WTC11 (cell line): ENCODE measurements at regions not wholly inside any gene's neighbourhood (a gene's known extent, or its start where the extent isn't known, plus 50 kb on each side); places are given as distances from the start of the nearest gene placed in this dataset.

Experiments
- ATAC-seq: fragments of 200-7000 bp; cut with Tn5 transposase; 2 replicates; pipeline ENCODE4 v1.10.0; 2021; ENCODE audit warnings: mild to moderate bottlenecking, moderate library complexity
- CTCF ChIA-PET: fragments of 300-600 bp; sonication (Branson Sonifier 250); formaldehyde crosslinking; loops from one replicate; lab custom pipeline; 2021; ENCODE audit warnings: antibody characterized with exemption; lab: Charles Lee
- POLR2A ChIA-PET: fragments of 350-600 bp; sonication (Branson Sonifier 250); formaldehyde crosslinking; loops from one replicate; lab custom pipeline; 2021; ENCODE audit warnings: antibody characterized with exemption; lab: Charles Lee
- DNase-seq: peaks from one replicate; pipeline ENCODE4 v3.0.0; 2021; ENCODE audit warnings: low spot score
- H3K27ac Mint-ChIP-seq: 2 replicates; pipeline ENCODE4 v1.8.0; 2021; ENCODE audit warnings: mixed read lengths
- H3K27me3 Mint-ChIP-seq: 2 replicates; pipeline ENCODE4 v1.8.0; 2021; ENCODE audit warnings: low read depth, mild to moderate bottlenecking, moderate library complexity, mixed read lengths
- H3K36me3 Mint-ChIP-seq: 2 replicates; pipeline ENCODE4 v1.8.0; 2021; ENCODE audit warnings: mixed read lengths
- H3K4me1 Mint-ChIP-seq: 2 replicates; pipeline ENCODE4 v1.8.0; 2022; ENCODE audit warnings: mixed read lengths
- H3K4me3 Mint-ChIP-seq: 2 replicates; pipeline ENCODE4 v1.8.0; 2021; ENCODE audit warnings: mild to moderate bottlenecking, moderate library complexity, mixed read lengths
- H3K9me3 Mint-ChIP-seq: 2 replicates; pipeline ENCODE4 v1.8.0; 2021; ENCODE audit warnings: mixed read lengths
- EMX1 ChIP-seq: fragments of 250-450 bp; sonication (Bioruptor Pico); IDR thresholded peaks from 2 replicates; pipeline ENCODE4 v1.8.0; 2021; ENCODE audit warnings: mild to moderate bottlenecking
- FOXP1 ChIP-seq: sonication (generic); formaldehyde crosslinking; IDR thresholded peaks from 2 replicates; pipeline ENCODE4 v1.8.0; 2022; ENCODE audit warnings: missing genetic modification reagents, mild to moderate bottlenecking, moderate library complexity, borderline replicate concordance
- HMGA2 ChIP-seq: fragments of 250-450 bp; sonication (Bioruptor Pico); IDR thresholded peaks from 2 replicates; pipeline ENCODE4 v1.4.0; 2021; ENCODE audit warnings: mild to moderate bottlenecking, moderate library complexity
- JAZF1 ChIP-seq: fragments of 250-450 bp; sonication (Bioruptor Pico); IDR thresholded peaks from 2 replicates; pipeline ENCODE4 v1.9.0; 2021; ENCODE audit warnings: moderate library complexity, mild to moderate bottlenecking, inconsistent platforms
- MXD4 ChIP-seq: fragments of 250-450 bp; sonication (Bioruptor Pico); IDR thresholded peaks from 2 replicates; pipeline ENCODE4 v1.8.0; 2021; ENCODE audit warnings: mild to moderate bottlenecking, moderate library complexity, borderline replicate concordance
- NFATC4 ChIP-seq: fragments of 250-450 bp; sonication (Bioruptor Pico); IDR thresholded peaks from 2 replicates; pipeline ENCODE4 v1.9.0; 2021; ENCODE audit warnings: mild to moderate bottlenecking
- NR2C2 ChIP-seq: sonication (generic); formaldehyde crosslinking; IDR thresholded peaks from 2 replicates; pipeline ENCODE4 v1.8.0; 2022; ENCODE audit warnings: mild to moderate bottlenecking, missing genetic modification reagents
- RORB ChIP-seq: fragments of 250-450 bp; sonication (Bioruptor Pico); IDR thresholded peaks from 2 replicates; pipeline ENCODE4 v1.9.0; 2021; ENCODE audit warnings: mild to moderate bottlenecking
- TEAD1 ChIP-seq: sonication (generic); formaldehyde crosslinking; IDR thresholded peaks from 2 replicates; pipeline ENCODE4 v1.8.0; 2022; ENCODE audit warnings: mild to moderate bottlenecking, missing genetic modification reagents
- TEAD4 ChIP-seq: sonication (generic); formaldehyde crosslinking; IDR thresholded peaks from 2 replicates; pipeline ENCODE4 v1.8.0; 2022; ENCODE audit warnings: mild to moderate bottlenecking, missing genetic modification reagents
- ZNF232 ChIP-seq: sonication (generic); formaldehyde crosslinking; IDR thresholded peaks from 2 replicates; pipeline ENCODE4 v1.8.0; 2022; ENCODE audit warnings: mild to moderate bottlenecking, missing genetic modification reagents
- ZNF423 ChIP-seq: fragments of 250-450 bp; sonication (Bioruptor Pico); IDR thresholded peaks from 2 replicates; pipeline ENCODE4 v2.1.2; 2022; ENCODE audit warnings: mild to moderate bottlenecking, moderate library complexity
- TF ChIP-seq, protein P1 (sequence below): sonication (generic); formaldehyde crosslinking; conservative IDR thresholded peaks from 2 replicates; pipeline ENCODE4 v1.8.1; 2023; ENCODE audit warnings: mild to moderate bottlenecking, low read depth, missing genetic modification reagents, moderate library complexity
- TF ChIP-seq, protein P2 (sequence below): sonication (generic); formaldehyde crosslinking; IDR thresholded peaks from 2 replicates; pipeline ENCODE4 v1.8.1; 2023; ENCODE audit warnings: mild to moderate bottlenecking, missing genetic modification reagents, moderate library complexity
- TF ChIP-seq, protein P3 (sequence below): sonication (generic); formaldehyde crosslinking; IDR thresholded peaks from 2 replicates; pipeline ENCODE4 v1.8.0; 2022; ENCODE audit warnings: mild to moderate bottlenecking, missing genetic modification reagents
- TF ChIP-seq, protein P4 (sequence below): sonication (generic); formaldehyde crosslinking; IDR thresholded peaks from 2 replicates; pipeline ENCODE4 v1.8.1; 2023; ENCODE audit warnings: mild to moderate bottlenecking, missing genetic modification reagents, moderate library complexity
- TF ChIP-seq, protein P5 (sequence below): sonication (generic); formaldehyde crosslinking; IDR thresholded peaks from 2 replicates; pipeline ENCODE4 v1.8.0; 2022; ENCODE audit warnings: mild to moderate bottlenecking, missing genetic modification reagents

DNA sequence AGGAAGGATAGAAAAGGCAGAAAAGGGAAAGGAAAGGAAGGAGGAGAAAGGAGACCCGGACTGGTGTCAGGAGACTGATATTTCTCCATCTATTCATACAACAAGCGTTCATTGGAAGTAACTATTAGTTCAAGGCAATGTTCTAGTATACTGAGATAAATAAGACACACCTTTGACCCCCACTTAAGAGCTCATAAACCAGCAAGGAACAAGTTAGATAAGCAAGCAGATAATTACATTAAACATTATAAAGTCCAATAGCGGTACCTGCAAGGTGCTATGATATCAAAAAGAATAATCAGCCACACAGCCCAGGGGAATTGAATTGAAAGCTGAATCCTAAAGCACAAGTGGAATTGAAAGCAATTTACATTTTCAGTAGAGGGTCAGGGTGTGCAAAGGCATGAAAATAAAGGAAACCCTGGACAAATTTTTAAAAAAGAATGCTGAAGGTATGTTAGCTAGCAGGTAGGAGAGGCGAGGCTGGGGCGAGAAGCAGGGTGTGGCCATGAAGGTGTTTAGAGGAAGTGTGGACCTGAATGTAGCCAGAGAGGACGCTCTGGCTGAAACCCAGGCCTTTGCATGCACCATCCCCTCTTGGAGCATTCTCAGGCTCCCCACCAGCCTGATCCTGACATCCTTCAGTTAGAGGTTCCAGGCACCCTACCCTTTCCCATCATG, 200.0 kb downstream of the SETD4 start:
- ATAC-seq (no peak), DNase-seq (no peak)
- H3K9me3 Mint-ChIP-seq = no peaks in the 10 kb centered on the region
- ChIA-PET CTCF (no interaction called here), POLR2A (no interaction called here)
- H3K27me3 Mint-ChIP-seq = no peaks in the 10 kb centered on the region
- H3K4me1 Mint-ChIP-seq = no peaks in the 10 kb centered on the region
- H3K36me3 Mint-ChIP-seq = no peaks in the 10 kb centered on the region
- H3K4me3 Mint-ChIP-seq = no peak overlapping the region
- no peak for TF ChIP-seq ZNF423 (CRISPR knock-in tag)
- no peak for TF ChIP-seq NR2C2 (CRISPR knock-in tag)
- TF ChIP-seq, protein P1, sequence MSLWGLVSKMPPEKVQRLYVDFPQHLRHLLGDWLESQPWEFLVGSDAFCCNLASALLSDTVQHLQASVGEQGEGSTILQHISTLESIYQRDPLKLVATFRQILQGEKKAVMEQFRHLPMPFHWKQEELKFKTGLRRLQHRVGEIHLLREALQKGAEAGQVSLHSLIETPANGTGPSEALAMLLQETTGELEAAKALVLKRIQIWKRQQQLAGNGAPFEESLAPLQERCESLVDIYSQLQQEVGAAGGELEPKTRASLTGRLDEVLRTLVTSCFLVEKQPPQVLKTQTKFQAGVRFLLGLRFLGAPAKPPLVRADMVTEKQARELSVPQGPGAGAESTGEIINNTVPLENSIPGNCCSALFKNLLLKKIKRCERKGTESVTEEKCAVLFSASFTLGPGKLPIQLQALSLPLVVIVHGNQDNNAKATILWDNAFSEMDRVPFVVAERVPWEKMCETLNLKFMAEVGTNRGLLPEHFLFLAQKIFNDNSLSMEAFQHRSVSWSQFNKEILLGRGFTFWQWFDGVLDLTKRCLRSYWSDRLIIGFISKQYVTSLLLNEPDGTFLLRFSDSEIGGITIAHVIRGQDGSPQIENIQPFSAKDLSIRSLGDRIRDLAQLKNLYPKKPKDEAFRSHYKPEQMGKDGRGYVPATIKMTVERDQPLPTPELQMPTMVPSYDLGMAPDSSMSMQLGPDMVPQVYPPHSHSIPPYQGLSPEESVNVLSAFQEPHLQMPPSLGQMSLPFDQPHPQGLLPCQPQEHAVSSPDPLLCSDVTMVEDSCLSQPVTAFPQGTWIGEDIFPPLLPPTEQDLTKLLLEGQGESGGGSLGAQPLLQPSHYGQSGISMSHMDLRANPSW (CRISPR knock-in tag) = no peak
- TF ChIP-seq TEAD1 (CRISPR knock-in tag) = no peak
- TF ChIP-seq TEAD4 (CRISPR knock-in tag) = no peak
- no peak overlapping the region for H3K27ac Mint-ChIP-seq

DNA sequence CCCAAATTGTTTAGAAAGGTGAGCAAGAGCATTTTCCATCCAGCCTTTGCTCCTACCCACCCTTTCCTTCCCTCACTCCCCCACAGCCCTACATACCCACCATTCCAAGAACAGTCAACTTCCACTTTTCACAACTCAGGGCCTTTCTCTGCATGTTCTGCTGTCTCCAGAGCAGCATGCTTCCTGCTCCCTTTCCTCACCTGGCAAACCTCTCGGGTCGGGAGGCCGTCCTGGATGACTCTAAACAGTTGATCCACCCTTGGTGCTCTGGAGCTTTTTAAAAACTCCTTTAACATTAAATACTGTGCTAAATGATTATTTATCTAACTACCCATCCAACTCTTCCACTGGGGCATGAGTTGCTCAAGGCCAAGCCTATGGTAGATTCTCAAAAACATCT, 200.6 kb downstream of the SETD4 start:
- H3K36me3 Mint-ChIP-seq = no peaks in the 10 kb centered on the region
- H3K27ac Mint-ChIP-seq = no peak overlapping the region
- POLR2A ChIA-PET = no interaction called here
- no peaks in the 10 kb centered on the region for H3K27me3 Mint-ChIP-seq
- DNase-seq = no peak
- no peak for ATAC-seq
- H3K9me3 Mint-ChIP-seq = no peaks in the 10 kb centered on the region
- TF ChIP-seq JAZF1 (CRISPR knock-in tag) (no peak), HMGA2 (CRISPR knock-in tag) (no peak), EMX1 (CRISPR knock-in tag) (no peak)
- CTCF ChIA-PET = no interaction called here
- no peaks in the 10 kb centered on the region for H3K4me1 Mint-ChIP-seq
- H3K4me3 Mint-ChIP-seq = no peak overlapping the region

DNA sequence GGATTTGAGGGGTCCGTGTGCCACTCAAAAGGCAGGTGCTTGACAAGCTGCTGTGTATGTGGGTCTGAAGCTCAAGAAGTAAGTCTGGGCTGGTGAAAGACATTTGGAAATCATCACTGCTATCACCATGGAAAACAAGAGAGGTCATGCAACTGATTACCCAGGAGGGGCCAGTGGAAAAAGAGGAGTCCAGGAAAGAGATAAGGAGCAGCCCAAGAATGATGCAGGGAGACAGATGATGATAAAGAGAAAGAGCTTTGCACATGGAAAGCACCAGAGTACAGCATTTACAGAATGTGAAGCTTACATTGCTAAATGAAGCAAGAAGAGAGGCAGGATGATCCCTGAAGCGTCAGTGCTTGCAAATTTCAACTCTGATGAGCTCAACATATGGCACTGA, 203.2 kb downstream of the SETD4 start:
- no peak overlapping the region for H3K27ac Mint-ChIP-seq
- H3K36me3 Mint-ChIP-seq = no peaks in the 10 kb centered on the region
- CTCF ChIA-PET = no interaction called here
- no peaks in the 10 kb centered on the region for H3K4me1 Mint-ChIP-seq
- H3K9me3 Mint-ChIP-seq = no peaks in the 10 kb centered on the region
- POLR2A ChIA-PET = no interaction called here
- no peaks in the 10 kb centered on the region for H3K27me3 Mint-ChIP-seq
- ATAC-seq (no peak), DNase-seq (no peak)
- TF ChIP-seq TEAD4 (CRISPR knock-in tag) (no peak), MXD4 (no peak), RORB (CRISPR knock-in tag) (no peak), FOXP1 (CRISPR knock-in tag) (no peak), NFATC4 (no peak), JAZF1 (CRISPR knock-in tag) (no peak), ZNF232 (no peak)
- TF ChIP-seq, protein P2, sequence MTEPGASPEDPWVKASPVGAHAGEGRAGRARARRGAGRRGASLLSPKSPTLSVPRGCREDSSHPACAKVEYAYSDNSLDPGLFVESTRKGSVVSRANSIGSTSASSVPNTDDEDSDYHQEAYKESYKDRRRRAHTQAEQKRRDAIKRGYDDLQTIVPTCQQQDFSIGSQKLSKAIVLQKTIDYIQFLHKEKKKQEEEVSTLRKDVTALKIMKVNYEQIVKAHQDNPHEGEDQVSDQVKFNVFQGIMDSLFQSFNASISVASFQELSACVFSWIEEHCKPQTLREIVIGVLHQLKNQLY (CRISPR knock-in tag) = no peak
- TF ChIP-seq, protein P3, sequence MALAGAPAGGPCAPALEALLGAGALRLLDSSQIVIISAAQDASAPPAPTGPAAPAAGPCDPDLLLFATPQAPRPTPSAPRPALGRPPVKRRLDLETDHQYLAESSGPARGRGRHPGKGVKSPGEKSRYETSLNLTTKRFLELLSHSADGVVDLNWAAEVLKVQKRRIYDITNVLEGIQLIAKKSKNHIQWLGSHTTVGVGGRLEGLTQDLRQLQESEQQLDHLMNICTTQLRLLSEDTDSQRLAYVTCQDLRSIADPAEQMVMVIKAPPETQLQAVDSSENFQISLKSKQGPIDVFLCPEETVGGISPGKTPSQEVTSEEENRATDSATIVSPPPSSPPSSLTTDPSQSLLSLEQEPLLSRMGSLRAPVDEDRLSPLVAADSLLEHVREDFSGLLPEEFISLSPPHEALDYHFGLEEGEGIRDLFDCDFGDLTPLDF (CRISPR knock-in tag) = no peak
- TF ChIP-seq, protein P4, sequence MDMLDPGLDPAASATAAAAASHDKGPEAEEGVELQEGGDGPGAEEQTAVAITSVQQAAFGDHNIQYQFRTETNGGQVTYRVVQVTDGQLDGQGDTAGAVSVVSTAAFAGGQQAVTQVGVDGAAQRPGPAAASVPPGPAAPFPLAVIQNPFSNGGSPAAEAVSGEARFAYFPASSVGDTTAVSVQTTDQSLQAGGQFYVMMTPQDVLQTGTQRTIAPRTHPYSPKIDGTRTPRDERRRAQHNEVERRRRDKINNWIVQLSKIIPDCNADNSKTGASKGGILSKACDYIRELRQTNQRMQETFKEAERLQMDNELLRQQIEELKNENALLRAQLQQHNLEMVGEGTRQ (CRISPR knock-in tag) = no peak
- TF ChIP-seq, protein P5, sequence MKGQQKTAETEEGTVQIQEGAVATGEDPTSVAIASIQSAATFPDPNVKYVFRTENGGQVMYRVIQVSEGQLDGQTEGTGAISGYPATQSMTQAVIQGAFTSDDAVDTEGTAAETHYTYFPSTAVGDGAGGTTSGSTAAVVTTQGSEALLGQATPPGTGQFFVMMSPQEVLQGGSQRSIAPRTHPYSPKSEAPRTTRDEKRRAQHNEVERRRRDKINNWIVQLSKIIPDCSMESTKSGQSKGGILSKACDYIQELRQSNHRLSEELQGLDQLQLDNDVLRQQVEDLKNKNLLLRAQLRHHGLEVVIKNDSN (CRISPR knock-in tag) = no peak
- no peak overlapping the region for H3K4me3 Mint-ChIP-seq
